ENCODE measurements at regions not wholly inside any gene's neighbourhood (a gene's known extent, or its start where the extent isn't known, plus 50 kb on each side); places are given as distances from the start of the nearest gene placed in this dataset.

- H4K91ac ChIP-seq (replicated peaks; ENCODE audit: insufficient read length, low read length): no peak overlapping the region
- DNase-seq (ENCODE audit: low read depth in 1 of 2, low spot score in 2 of 2) (no peak), FAIRE-seq (no peak)
- no peaks in the 10 kb centered on the region for H3K79me2 ChIP-seq (ENCODE audit: control insufficient read depth in 1 of 2, insufficient read depth in 2 of 2, low read length in 2 of 2)
- no peaks in the 10 kb centered on the region; a peak in 1 of 4 replicates for H3K9me3 ChIP-seq (ENCODE audit: insufficient read depth in 2 of 2, low read depth in 1 of 2, low read length in 1 of 2)
- H2AK5ac ChIP-seq (ENCODE audit: low read depth, low read length): no peak overlapping the region
- H4K8ac ChIP-seq (ENCODE audit: extremely low read depth, insufficient read depth, low read length): no peak overlapping the region
- no peak overlapping the region for H2BK120ac ChIP-seq (replicated peaks; ENCODE audit: low read depth, low read length)
- H3K27me3 ChIP-seq (replicated peaks in 1 of 4; ENCODE audit: control insufficient read depth in 3 of 4, extremely low read depth in 1 of 4, insufficient read depth in 3 of 4, low read length in 3 of 4): no peaks in the 10 kb centered on the region
- ChIA-PET CTCF (ENCODE audit: partially characterized antibody) (no interaction called here), POLR2A (ENCODE audit: partially characterized antibody) (no interaction called here)
- H2BK15ac ChIP-seq (ENCODE audit: low read length): no peak overlapping the region
- H4K5ac ChIP-seq (ENCODE audit: insufficient read length, low read depth, low read length): no peak overlapping the region
- H3K56ac ChIP-seq (replicated peaks; ENCODE audit: insufficient read length, low read depth, low read length): no peak overlapping the region
- H3K14ac ChIP-seq (ENCODE audit: insufficient read length): no peak overlapping the region
- no peak overlapping the region for H2BK20ac ChIP-seq (ENCODE audit: low read length)
- no peak overlapping the region for H3K27ac ChIP-seq (ENCODE audit: low read depth, low read length)
- no peak overlapping the region for H3K4ac ChIP-seq (replicated peaks; ENCODE audit: insufficient read length, low read depth, low read length)
- H3K79me1 ChIP-seq (ENCODE audit: low read depth, low read length): no peaks in the 10 kb centered on the region
- no peaks in the 10 kb centered on the region for H3K23me2 ChIP-seq (ENCODE audit: low read depth, low read length)
- H3K4me2 ChIP-seq (ENCODE audit: insufficient read depth in 1 of 2, low read depth in 2 of 2, low read length in 2 of 2): no peak overlapping the region
- no peak overlapping the region for H3K9ac ChIP-seq (replicated peaks in 1 of 4; ENCODE audit: extremely low read depth in 1 of 4, low read depth in 3 of 4, low read length in 3 of 4)
- no peak overlapping the region for H3K4me3 ChIP-seq (ENCODE audit: extremely low read depth in 1 of 4, insufficient read depth in 2 of 4, low read depth in 3 of 4, low read length in 4 of 4)
- peaks cover 0 to 2% (median 0%) of the 10 kb centered on the region in 4 experiments; a peak in 1 of 7 replicates for H3K4me1 ChIP-seq (replicated peaks in 1 of 4; ENCODE audit: control insufficient read depth in 3 of 4, insufficient read depth in 4 of 4, low read length in 3 of 4)
- no peak overlapping the region for H2BK12ac ChIP-seq (ENCODE audit: low read depth, low read length)
- no peak overlapping the region for H3K18ac ChIP-seq (ENCODE audit: extremely low read depth, low read length)
- H3K36me3 ChIP-seq (ENCODE audit: control insufficient read depth in 2 of 4, insufficient read depth in 4 of 4, low read length in 3 of 4): no peaks in the 10 kb centered on the region
- no peak overlapping the region for H2BK5ac ChIP-seq (ENCODE audit: low read depth, low read length)
- H4K20me1 ChIP-seq (replicated peaks in 1 of 2; ENCODE audit: control insufficient read depth in 1 of 2, insufficient read depth in 2 of 2, low read length in 2 of 2): no peaks in the 10 kb centered on the region
- peak overlapping the region; percentile 5; the same call in 1 of the 2 replicates for H2AFZ ChIP-seq (ENCODE audit: low read length)
- no peak overlapping the region for H3K23ac ChIP-seq (ENCODE audit: insufficient read length)
- TF ChIP-seq RXRA (IDR thresholded peaks at IDR 0.05; ENCODE audit: insufficient read depth, low read depth, low read length) (no peak), NRF1 (IDR thresholded peaks at IDR 0.05; ENCODE audit: low read depth, low read length) (no peak)
These were observed 266.3 kb downstream of the PCDH20 start for GRCh38 chr13:61149331-61149730.
